Ammon's horn (tissue), 1 donor: ENCODE measurements at regions not wholly inside any gene's neighbourhood (a gene's known extent, or its start where the extent isn't known, plus 50 kb on each side); places are given as distances from the start of the nearest gene placed in this dataset.

ENCODE experiments used
- DNase-seq: peaks from one replicate; pipeline ENCODE4 v3.0.0-alpha.2; 2016; ENCODE audit warnings: low spot score

DNA sequence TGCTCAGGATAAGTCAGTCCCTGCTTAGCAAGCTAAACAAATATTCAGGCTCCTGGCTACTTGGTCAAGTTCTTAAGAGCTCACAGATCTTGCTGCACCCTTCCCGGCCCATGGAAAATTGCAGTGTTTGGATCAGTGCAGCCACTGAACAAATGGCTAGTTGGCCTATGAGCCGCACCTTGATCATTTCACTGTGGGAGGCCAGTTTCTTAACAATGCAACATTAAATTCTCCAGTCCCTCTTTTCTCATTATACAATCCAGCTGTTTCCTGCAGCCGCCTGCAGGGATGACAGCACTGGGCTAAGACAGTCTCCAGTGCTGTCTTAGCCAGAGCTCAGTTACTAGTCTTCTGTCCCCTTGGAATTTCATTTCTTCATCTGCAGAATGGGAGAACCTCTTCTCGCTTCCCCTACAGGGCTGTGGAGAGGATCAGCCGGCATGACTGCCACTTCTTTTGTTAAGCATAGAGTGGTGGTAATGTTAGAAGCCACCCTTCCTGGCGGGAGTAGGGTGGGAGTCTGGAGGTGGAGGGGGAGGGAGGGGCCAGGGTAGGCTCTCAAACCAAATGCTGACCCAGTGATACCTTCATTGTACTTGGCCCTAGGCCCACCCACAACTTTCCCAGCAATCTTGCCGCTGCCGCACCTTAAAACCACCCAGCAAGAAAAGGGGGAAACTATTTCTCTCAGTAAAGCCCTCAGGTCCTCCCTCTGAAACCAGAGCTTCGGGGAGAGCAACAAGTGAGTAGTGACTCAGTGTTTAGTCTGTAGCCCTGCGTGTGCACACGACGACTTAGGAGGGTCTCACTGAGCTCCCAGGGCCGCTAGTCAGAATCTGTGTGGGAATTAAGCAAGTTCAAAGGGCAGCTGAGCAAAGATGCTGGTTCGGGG, 145.7 kb downstream of the NUAK1 start:
- no peak for DNase-seq

DNA sequence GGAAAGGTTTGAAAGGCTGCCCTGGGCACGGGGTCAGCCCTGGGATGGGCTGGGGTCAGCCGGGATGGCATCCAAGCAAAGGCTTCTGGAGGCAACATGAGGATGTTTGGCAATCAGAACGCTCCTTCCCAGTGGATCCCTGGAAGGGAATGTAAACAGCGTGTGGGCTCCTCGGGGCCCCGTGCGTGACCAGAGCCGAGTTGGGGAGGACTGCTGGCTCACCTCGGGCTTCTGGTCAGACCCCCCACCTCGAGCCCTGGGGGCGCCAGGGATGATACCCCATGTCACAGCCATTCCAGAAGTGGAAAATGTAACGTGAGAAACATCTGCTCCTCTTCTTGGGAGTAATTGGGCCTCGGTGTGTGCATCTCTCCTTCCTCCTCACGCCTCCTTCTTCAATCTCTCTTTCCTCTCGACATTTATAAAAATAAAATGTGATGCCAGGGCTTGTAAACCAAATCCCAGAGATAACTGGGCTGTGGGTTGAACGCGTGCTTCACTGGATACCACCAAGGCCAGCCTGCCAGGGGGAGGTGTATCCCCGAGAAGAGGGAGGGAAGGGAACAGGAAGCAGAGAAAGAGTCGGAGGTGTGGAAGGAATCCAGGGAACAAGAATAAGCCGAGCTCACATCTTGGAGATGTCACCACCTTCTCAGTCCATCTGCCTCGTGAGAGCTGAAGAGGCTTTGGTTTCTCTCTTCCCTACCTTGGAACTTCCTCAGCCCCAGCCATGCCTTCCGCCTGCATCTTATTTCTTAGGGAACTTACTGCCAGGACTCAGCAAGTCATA, 144.8 kb downstream of the NUAK1 start:
- DNase-seq = no peak

DNA sequence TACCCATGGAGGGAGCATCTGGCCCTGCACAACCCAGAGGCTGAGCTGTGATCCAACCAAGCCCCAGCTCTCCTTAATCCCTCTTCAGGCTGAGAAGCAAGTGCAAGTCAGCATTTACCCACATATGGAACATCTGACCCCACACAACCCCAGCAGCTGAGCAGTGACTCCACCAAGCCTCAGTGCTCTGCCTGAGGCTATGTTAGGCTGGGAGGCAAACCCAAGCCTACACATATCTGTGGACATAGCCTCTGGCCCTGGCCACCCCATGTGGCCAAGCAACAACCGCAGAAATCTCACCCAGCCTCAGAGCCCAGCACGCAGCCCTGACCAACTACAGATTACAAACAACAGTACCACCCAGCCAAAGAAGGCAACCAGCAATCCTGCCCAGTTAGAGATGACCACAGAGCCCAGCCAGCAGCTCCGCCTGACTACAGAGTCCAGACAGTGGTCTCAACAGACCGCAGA, 142.8 kb downstream of the NUAK1 start:
- DNase-seq = no peak

DNA sequence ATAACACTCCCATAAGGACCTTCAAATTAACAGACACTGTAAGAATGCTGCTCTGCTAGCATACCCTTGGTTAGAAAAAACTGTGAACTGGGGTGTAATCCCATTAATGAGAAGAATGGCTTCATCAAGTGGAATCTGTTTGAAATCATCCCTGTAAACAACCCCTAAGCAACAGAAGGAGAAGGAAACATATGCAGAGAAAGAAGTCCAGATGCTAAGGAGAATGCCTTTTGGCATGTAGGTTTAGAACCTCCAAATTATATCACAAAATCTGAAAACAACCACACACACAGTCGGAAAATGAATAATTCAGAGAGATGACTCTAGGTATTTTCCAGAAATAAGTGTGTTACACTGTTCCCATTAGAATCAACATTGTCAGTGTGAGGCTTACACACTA, 140.2 kb downstream of the NUAK1 start:
- no peak for DNase-seq

DNA sequence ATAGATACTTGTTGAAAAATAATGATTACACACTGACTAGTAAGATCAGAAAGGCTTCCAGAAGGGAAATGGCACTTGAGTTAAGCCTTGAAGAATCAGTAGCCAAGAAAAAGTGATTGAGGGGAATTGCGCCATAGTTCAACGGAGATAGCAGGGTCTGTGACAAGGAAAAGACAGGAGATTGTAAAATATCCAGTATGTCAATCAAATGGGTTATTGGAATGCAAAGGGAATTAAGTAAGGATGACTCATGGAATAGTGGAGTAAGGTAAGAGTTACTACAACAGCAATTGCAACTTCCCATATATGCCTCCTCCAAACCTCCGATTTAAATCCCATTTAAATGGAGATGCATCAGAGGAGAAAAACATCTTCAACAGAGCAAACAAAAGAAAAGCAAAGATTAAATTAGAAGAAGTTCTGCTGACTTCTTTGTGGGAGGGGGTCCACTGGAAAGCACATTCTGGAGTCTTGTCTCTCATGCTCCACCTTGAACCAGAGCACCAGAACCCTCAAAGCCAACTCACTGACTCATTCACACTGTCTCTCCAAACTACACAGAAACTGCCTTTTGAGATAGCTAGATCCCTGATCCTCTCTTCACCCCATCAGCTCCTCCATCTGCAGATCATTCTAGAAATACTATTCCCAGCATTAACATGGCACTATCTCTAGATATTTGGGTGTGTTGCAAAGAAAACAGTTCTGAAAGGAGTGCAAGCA, 138.2 kb downstream of the NUAK1 start:
- DNase-seq = no peak

DNA sequence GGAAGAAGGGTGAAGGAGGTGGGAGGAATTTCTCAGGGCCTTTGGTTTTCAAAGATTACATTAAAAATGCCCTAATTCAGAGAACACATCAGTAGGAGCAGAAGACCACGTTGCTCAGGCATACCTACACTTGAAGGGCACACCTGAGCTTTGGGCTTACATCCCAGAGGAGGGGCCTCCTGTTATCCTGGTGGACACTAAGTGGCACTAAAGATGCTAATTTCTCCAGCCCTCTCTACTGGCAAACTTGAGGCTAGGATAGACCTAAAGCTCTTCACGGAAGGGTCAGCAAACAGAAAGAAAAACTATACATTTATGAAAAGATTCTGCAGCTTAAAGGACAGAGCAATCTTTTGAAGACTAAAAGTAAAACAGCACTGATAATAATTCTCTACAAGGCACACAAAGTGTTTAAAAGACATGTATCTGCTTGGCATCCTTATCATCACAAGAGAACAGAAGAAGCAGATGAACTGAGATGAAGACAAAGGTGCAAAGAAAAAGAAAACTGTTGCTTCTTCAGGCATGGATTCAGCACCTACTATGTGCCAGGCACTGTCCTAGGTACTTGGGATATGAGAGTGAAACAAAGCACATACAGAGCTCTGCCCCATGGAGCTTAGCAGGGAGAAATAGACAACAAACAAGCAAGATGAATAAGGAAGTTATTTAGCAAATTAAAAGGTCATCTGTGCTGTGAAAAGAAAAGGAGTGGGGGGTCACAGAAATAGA, 137.5 kb downstream of the NUAK1 start:
- DNase-seq = no peak

DNA sequence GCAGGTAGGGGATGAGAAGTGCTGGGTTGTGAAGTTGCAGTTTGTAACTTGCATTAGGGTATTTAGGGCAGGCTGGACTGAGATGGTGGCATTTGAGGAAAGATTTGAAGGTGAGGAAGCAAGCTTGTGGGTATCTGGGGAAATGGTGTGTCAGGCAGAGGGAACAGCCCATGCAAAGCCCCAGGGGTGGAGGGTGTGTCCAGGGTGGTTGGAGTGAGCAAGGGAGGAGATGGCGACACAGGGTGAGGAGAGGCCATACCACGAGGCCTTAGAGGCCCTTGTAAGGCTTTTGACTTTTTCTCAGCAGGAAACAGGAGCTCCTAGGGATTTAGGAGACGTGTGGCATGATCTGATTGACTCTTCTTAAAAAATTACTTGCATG, 136.9 kb downstream of the NUAK1 start:
- DNase-seq = no peak

DNA sequence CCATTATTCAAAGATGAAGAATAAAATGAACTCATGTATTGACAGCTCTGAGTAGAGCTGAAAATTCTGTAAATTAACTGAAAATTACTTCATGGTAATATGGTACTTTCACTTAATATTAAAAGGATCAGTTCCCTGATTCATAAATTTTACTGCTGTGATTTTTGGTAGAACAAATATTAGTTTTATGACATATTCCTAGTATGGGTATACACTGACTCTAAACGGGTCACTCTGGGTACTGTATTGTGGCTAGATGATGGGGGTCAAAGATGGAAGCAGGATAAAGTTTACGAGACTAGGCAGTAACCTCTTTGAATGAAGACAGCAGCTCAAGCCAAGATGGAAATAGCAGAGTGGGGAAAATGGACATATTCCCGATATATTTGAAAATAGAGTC, 135.5 kb downstream of the NUAK1 start:
- DNase-seq = no peak

DNA sequence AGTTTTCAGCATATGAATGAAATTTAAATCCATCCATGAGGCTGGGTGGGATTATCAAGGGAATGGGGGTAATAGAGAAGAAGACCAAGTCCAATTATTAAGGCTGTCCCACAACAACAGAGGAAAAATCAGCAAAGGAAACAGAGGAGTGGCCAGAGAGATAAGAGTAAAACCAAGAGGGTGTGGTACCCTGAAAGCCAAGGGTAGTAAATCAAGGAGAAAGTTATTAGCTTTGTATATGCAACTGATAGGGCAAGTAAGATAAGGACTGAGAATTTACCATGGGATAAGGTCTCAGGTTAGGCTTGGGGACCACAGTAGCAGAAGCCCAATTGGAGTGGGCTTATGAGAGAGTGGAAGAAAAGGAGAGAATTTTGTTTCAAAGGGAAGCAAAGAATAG, 134.5 kb downstream of the NUAK1 start:
- DNase-seq = no peak

DNA sequence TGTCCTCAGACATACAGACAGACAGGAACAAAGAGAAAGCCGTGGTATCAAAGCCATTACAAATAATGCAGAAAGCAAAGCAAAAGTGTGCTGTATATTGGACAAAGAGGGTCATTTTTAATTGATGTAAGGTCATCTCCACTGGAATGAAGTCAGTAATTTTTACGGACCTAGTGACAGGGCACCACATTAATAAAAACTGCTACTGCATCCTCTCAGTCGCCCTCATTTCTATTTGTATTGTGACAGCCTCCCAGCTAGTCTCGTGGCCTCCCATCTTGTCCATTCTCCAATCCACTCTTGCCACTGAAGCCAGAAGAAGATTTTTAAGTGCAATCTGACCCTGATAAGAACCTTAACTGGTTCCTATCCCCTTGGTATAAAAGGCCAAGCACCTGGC, 132.4 kb downstream of the NUAK1 start:
- DNase-seq = no peak

DNA sequence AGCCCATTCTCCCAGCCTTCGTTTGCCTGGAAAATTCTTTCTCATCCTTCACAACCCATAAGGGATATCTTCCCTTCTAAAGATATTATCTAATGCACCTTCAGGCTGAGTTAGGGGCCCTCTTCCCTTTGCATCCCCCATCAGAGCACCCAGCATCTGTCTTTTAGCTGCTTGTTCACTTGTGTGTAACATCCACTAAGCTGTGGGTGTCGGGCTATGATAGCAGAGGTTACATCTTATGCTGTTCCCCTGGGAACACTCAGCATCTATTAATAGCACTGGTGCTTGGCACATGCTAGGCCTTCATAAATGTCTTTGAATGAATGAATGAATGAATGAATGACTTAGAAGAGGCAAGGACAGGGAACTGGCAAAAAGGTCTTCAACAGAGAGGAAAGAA, 131.8 kb downstream of the NUAK1 start:
- DNase-seq = no peak

DNA sequence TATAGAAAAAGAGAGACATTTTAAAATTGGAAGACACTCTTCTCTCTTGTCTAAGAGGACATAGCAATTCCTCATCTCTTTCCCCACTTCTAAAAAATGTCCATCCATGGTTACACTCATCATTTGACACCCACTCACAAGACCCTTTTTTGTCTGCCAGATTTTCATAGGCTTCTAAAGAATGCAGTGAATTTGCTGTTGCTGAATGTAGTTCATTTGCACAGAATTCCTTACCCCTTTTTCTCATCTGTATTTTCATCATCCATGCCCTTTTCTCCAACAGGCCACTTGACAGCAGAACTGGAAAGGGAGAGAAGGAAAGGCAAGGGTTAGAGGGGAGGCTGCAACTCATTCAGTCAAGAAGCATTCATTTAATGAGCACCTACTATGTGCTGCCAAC, 128.0 kb downstream of the NUAK1 start:
- no peak for DNase-seq
